Prostate gland (tissue), 2 donors: ENCODE measurements at regions not wholly inside any gene's neighbourhood (a gene's known extent, or its start where the extent isn't known, plus 50 kb on each side); places are given as distances from the start of the nearest gene placed in this dataset.
A peak's percentile ranks its signal among the peaks of the same experiment; 100 is the strongest.

Experiments used
- DNase-seq: peaks from one replicate; pipeline ENCODE4 v3.0.0-alpha.2; 2019; ENCODE audit warnings: low spot score
- H3K27ac ChIP-seq, 2 donors: fragments of 200-600 bp; sonication (generic); 2 replicates each; pipeline ENCODE4 v1.5.1; 2017 to 2019
- H3K27me3 ChIP-seq: fragments of 200-600 bp; sonication (generic); replicated peaks from 2 replicates; pipeline ENCODE4 v1.5.1; 2019; ENCODE audit not compliant: insufficient read depth
- H3K36me3 ChIP-seq, 2 donors: fragments of 200-600 bp; sonication (generic); 1 replicate in 1 of 2; 2 replicates in 1 of 2; pipeline versions ENCODE4 v1.5.1 to v1.8.1; 2017 to 2019
- H3K4me1 ChIP-seq: fragments of 200-600 bp; sonication (generic); replicated peaks from 2 replicates; pipeline ENCODE4 v1.5.1; 2019
- H3K4me3 ChIP-seq, 2 donors: fragments of 200-600 bp; sonication (generic); 2 replicates each; pipeline ENCODE4 v1.5.1; 2017 to 2019
- H3K9me3 ChIP-seq: fragments of 200-600 bp; sonication (generic); 2 replicates; pipeline ENCODE4 v1.5.1; 2017
- CTCF ChIP-seq, 4 experiments: fragments of 200-600 bp in 2 of 4; fragments of 450-650 bp in 2 of 4; sonication (generic) in 2 of 4; IDR thresholded peaks; 1 replicate in 3 of 4; 2 replicates in 1 of 4; pipeline ENCODE4 v1.5.1; 2016 to 2019; ENCODE audit warnings: antibody characterized with exemption in 4 of 4, mild to moderate bottlenecking in 2 of 4, moderate library complexity in 2 of 4
- POLR2A ChIP-seq: fragments of 450-650 bp; IDR thresholded peaks from one replicate; pipeline ENCODE4 v1.6.1; 2016; ENCODE audit warnings: antibody characterized with exemption, mild to moderate bottlenecking
- POLR2AphosphoS5 ChIP-seq: sonication (generic); formaldehyde crosslinking; IDR thresholded peaks from one replicate; pipeline ENCODE4 v1.6.1; 2017; ENCODE audit warnings: antibody characterized with exemption
- WGBS: methylation state at CpG from one replicate; pipeline ENCODE4 v1.1.5; 2018; 5-methylcytosine and 5-hydroxymethylcytosine counted together
- intact Hi-C: fragments of 100-400 bp; cut with DNase I; formaldehyde crosslinking; loops from one replicate; pipeline ENCODE4 v1.14.2; 2022

- H3K9me3 ChIP-seq = no peaks in the 10 kb centered on the region
- no peaks in the 10 kb centered on the region for H3K36me3 ChIP-seq
- no peak for TF ChIP-seq POLR2AphosphoS5
- TF ChIP-seq POLR2A = no peak
- TF ChIP-seq CTCF (IDR thresholded peaks at IDR 0.05) = no peak
- no peak overlapping the region for H3K27ac ChIP-seq
- 90% methylated on average over 2 of the region's 2 CpGs for WGBS
- no peaks in the 10 kb centered on the region for H3K4me1 ChIP-seq
- intact Hi-C loops = loop anchor here (1.0 to 10.0 kb wide), 2 partner anchors 416 to 724 kb away; no protein-coding TSS in a partner anchor
- no peaks in the 10 kb centered on the region for H3K27me3 ChIP-seq
- no peak for DNase-seq
- no peak overlapping the region for H3K4me3 ChIP-seq
These were observed 50.6 kb upstream of the ITSN2 start for GRCh38 chr2:24410976-24411375.

DNA sequence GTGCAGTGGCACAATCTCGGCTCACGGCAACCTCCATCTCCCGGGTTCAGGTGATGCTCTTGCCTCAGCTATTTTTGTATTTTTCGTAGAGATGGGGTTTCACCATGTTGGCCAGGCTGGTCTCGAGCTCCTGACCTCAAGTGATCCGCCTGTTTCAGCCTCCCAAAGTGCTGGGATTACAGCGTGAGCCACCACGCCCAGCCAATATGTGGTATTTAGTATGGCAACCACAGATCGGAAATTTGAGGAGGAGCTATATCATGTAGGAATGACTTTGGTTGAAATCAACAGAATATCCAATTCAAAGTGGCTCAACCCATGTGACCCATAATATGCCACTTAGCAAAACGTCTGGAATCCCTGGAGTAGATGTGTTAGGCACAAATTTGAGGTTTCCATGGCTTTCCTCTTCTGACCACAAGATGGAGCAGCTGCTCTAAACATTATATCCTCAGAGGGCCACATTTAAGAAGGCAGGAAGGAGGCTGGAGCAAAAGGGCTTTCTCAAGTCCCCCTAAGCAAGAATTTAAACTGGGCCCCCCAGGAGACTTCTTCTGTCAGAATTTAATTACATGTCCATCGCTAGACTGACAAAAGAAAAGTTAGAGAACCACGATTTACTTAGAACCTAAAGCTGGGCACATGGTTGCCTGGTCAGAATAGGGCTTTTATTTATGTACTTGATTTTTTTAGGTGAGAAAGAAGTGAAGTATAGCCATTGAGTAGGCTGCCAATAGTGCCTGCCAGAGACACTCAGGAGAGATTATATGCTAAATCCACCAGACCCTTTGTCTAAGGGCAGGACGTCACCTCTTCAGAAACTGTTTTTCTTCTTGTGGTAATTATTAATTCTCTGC is 49.6 kb upstream of the ITSN2 start:
- TF ChIP-seq POLR2AphosphoS5 (peak; percentile 23), POLR2A (no peak), CTCF (IDR thresholded peaks at IDR 0.05) (peak; percentile 22 to 79 (median 79))
- Histone ChIP-seq H3K27ac (no peak overlapping the region), H3K9me3 (no peaks in the 10 kb centered on the region), H3K4me3 (no peak overlapping the region), H3K4me1 (no peaks in the 10 kb centered on the region), H3K36me3 (no peaks in the 10 kb centered on the region), H3K27me3 (no peaks in the 10 kb centered on the region)
- intact Hi-C loops = loop anchor here (1.0 to 10.0 kb wide), 2 partner anchors 417 to 725 kb away; no protein-coding TSS in a partner anchor
- 58% methylated on average over 13 of the region's 13 CpGs for WGBS
- peak; percentile 39 for DNase-seq
